GM19438 (cell line): ENCODE measurements at regions not wholly inside any gene's neighbourhood (a gene's known extent, or its start where the extent isn't known, plus 50 kb on each side); places are given as distances from the start of the nearest gene placed in this dataset.
"Not testable (repeated sequence)": the region's sequence is repeated elsewhere in the genome, so short reads cannot be mapped to it uniquely, and the experiment has no call there.

Source experiments
- ATAC-seq: cut with Tn5 transposase; IDR thresholded peaks from one replicate; pipeline ENCODE4 v1.9.1; 2021; ENCODE audit warnings: low read depth; ENCODE audit not compliant: unreplicated experiment

DNA sequence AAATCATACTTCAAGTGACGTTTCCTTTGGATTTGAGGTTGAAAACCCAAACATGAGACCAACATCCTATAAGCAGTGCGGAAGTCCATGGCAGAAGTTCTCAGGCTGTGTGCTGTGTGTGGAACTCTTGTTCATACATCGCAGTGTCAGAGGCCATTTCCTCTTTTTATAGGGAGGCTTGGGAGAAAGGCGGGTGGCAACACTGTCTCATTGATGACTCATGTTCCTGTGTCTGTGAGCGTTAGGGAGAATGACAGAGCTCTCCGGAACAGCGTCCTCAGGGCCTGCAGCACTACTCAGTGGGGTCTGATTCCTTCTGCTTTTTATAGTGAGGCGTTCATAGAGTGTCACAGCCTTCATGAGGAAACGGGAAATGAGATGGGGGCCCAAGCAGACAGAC, 98.8 kb upstream of the BASP1 start:
- ATAC-seq = peak; percentile 79

DNA sequence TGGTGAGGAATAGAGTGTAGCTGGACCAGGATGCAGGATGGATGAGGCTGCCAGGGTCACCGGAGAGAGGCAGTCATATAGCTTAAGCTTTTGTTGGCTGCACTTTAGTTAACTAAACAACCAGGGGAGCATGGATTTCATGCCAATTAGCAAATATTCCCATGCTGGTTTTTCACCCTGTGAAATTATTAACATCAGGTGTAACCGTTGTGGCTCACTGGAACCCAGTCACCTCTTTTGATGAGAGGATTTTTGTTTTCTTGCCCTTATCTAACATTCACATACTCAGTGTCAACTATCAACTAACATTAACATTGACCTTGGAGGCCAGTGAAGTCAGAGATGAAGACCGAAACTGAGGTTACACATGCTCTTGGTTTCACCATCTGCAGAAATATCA, 97.2 kb upstream of the BASP1 start:
- no peak for ATAC-seq

DNA sequence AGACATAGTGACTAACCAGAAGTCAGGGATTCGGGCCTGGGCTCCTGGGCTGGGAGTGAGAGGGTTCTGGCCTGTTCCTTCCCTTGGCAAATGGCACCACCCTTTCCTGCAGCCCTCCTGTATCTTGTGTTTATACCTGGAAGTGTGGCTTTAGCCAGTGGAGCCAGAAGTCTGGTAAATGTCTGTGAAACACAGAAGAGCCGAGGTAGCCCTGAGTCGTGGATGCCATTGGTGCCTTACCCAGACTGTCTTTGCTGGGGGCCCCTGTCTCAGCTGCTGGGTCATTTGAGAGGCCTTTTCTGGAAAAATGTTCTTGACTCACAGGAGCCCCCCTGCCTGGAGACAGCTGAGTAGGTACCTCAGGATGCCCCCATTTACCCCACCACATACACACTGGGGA, 95.7 kb upstream of the BASP1 start:
- no peak for ATAC-seq

DNA sequence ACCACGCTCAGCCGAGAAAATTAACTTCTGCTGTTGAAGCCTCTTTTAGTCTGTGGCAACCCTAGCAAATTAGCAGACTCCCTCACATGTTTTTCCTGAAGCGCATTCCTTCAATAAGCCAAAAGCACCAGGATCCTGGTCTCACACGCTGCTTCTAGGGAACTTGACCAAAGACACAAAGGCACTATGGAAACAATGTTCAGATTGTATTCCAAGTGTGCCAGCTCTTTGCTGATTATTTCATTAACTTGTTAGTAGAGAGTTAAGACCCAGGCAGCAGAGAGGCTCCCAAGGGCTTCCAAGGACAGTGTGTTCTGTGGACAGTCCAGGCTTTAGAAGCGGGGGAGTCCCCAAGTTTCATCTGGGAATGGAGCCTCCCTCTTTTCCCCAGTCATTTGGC, 94.4 kb upstream of the BASP1 start:
- ATAC-seq = no peak

DNA sequence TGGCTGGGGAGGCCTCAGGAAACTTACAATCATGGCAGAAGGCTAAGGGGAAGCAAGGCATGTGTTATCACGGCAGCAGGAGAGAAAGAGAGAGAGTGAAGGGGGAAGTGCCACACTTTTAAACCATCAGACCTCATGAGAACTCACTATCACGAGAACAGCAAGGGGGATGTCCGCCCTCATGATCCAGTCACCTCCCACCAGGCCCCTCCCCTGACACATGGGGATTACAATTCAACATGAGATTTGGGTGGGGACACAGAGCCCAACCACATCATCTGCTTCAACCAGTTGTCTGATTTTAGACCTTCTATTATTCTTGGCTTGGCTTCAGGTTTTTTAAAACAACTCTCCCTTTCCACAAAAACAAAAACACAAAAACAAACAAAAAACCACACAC, 93.7 kb upstream of the BASP1 start:
- ATAC-seq = not testable (repeated sequence)

DNA sequence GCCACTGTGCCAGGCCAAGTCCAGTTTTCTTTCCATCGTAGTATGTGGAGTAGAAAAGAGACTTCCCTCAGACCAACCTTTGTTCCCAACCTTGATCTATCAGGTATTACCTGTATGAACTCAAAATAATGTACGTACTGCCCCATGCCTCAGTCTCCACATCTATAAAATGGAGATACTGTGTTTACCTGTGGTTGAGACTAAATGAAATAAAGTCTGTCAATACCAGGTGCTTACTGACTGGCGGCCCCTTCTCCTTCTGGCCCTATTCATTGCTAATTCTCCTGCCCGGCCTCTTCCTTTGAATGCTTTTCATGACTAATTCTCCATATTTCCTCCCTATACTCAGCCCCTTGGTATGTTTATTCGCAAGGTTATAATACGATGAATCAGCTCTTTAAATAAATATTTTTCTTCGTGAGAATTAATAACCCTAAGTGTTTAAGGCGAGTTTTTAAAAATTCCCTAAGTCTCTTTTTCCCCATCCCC, 89.6 kb upstream of the BASP1 start:
- no peak for ATAC-seq

DNA sequence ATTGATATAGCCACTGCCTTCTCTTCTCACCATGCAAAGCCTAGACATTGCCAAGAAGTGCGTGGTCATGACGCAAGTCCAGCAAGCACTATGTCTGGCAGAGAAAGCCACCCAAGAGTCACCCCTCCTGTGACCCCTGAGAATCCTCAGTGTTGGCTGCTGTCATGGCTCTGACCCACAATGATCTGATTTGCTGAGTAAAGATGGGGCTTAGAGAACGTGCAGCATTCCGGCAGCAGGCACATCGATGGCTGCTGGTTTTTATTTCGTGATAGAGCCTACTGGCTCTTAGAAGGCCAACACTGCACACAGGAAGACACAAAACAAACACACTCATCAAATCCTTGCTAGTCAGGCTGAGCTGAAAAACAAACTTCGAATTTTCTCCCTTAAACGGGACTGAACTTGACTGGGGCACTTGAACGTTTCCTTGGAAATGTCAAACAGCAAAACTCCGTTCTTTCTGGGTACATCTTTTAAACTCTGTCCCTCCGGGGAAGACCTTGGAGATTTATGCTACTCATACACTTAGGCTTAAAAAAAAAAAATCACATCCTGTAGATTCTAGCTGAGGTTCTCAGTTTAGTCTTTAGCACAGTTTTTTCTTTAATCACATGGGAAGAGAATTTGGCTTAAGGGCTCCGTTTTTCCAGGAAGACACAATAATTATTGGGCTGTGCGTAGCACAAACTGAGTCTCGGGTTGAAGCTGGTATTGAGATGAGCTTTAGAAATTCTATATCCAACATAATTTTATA, 88.2 kb upstream of the BASP1 start:
- no peak for ATAC-seq

DNA sequence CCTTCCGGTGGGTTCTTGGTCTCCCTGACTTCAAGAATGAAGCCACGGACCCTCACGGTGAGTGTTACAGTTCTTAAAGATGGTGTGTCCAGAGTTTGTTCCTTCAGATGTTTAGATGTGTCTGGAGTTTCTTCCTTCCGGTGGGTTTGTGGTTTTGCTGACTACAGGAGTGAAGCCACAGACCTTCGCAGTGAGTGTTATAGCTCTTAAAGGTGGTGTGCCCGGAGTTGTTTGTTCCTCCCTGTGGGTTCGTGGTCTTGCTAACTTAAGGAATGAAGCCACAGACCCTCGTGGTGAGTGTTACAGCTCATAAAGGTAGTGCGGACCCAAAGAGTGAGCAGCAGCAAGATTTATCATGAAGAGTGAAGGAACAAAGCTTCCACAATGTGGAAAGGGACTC, 87.1 kb upstream of the BASP1 start:
- ATAC-seq = not testable (repeated sequence)

DNA sequence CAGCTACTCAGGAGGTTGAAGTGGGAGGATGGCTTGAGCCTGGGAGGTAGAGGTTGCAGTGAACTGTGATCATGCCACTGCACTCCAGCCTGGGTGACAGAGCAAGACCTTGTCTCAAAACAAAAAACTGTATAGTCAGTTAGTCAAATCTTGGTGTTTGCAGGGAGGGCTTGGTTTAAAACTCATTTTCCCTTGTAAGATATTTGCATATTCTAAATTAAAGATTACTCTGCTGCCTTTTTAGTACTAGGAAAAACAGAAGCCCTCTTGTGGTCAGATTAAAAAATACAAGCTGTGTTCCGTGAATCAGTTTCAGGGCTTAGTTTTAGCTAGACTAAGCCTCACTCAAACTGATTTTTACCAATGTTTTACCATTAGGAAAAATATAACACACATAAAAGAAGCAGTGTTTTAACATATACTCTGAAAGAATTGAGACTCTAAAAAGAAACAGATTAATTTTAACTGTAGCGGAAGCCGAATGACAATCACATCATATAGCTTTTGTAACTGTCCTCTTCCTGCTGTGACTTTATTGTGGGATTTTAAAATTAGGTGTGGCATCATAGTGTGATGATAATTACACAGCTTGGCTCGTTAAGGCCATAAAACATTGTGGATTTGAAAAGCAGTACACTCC, 84.9 kb upstream of the BASP1 start:
- peak; percentile 55 for ATAC-seq

DNA sequence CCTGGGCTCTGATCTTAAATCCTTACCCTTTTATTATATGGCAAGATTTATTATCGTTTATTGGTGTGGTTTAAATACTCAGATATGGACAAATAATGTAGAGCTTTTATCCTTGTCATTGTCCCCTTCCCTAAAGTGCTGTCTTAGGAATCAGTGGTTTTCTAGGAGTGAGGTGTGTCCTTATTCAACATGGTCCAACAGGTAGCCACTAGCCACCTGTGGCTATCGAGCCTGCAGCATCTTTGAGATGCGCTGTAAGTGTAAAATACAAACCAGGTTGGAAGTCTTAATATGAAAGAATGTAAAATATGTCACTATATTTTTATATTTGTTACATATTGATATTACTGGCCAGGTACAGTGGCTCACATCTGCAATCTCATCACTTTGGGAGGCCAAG, 82.4 kb upstream of the BASP1 start:
- ATAC-seq = no peak

DNA sequence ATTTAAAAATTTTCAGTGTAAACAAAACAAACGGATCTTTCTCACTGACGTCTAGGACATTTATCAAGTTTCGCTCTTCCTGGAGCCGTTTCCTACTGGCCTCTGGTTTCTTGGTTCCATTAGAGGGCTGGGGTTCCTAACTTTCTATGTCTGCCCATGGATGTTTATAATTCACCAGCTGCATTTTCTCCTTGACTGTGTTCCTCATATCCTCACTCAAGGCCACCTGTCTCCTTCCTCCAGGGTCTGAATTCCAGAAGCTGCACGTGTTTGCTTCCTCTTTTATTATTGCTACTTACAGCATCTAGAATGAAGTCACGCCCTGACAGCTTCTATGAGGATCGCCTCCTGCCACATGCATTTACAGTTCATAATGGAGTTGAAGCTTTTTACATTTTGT, 74.1 kb upstream of the BASP1 start:
- no peak for ATAC-seq

DNA sequence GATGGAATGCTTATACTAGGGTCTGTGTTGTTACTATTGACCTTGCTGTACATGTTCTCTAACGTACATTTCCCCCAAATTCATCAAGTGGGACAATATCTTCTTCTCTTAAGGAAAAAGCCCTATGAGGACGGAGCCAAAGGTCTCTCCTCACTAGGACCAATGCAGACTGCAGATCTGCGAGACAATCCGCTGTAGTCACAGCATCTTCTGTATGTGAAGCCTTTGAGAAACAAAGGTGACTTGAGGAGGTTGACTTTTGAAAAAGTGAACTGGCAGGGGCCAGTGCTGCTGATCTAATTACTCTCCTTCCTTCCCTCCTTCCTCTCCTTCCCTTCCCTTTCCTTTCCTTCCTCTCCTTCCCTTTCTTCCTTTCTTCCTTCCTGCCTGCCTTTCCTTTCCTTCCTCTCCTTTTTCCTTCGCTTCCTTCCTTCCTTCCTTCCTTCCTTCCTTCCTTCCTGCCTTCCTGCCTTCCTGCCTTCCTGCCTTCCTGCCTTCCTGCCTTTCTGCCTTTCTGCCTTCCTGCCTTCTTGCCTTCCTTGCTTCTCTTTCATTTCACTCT, 71.1 kb upstream of the BASP1 start:
- ATAC-seq = no peak

DNA sequence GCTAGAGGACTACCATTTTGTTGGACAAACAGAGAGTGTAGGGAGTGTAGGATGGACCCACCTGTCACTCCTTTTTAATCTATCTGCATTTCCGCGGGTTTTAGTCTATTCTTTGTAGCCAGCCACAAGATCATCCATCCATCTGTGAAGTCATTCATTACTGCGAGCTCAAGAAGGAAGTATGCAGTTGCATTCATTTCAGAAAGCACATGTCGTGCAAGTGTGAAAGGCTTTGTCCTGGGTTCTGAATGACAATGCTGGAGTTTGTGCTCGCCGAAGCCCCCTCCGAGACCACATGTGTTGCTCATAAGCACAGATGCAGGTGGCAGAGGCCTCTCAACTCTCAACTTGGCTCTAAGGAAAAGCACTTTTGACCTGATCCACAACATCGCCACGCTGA, 70.3 kb upstream of the BASP1 start:
- no peak for ATAC-seq

DNA sequence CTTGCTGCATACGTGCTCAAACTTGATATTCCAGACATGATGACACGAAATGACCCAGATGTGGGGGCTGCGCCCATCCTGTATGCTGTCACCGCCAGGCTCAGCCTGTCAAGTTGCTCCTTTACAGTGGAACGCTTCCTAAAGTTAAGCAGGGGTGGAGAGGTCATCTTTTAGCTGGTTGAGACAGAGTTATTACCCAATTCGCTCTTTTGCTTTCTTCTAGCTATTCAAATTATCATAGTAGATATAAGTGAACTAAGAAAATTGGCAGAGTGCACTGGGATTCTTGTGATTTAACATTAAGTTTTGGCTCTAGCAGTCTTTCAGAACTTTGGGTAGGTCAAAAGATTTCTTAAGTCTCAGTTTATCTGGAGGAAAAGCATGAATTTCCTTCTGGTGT, 69.8 kb upstream of the BASP1 start:
- ATAC-seq = no peak

DNA sequence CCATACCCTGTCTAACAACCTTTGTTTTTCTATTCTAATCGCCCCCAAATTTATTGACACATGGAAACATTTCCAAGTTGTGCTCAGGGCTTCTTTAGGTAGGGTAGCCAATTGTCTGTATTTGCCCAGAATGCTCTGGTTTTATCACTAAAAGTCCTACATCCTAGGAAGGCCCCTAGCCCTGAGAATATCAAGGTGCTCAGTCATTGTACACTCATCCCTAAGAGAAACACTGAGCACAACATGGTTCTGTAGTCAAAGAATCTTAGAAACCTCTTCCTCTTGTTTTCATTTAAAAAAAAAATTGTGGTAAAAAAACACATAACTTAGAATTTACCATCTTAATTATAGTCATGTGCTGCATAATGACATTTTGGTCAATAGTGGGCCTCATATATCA, 69.0 kb upstream of the BASP1 start:
- ATAC-seq = no peak

DNA sequence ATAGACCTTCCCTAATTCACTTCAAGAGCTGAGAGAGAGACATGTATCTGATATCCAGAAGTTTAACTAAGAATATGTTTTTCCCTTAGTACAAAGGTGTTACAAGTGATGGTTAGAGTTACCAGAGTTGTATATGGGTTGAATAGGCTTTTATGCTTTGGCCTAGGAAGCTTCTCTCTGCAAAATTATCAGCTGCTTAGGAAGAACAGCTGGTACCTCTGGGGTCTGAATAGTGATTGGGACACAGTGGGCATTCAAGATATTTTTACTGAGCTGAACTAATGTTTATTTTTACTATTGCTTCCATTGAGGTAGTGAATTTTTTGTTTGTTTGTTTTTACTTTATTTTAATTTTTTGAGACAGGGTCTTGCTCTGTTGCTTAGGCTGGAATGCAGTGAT, 67.6 kb upstream of the BASP1 start:
- no peak for ATAC-seq

DNA sequence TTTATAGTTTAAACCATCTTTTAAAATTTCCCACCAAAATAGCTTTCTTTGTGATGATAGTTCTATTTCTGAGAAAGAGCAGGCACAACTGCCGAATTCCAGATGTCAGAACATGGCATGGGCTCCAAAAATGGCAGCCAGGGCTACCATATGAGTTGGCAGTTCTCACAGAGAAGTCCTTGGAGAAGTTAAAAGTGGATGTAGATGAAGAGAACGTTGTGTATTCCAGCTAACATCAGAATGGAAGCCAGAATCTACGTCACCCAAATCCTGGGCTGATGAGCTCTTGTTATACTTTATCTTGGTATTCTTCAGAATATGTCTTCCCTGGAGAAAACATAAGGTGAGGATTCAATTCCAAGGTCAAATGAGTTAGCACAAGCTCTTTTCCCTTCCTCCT, 66.9 kb upstream of the BASP1 start:
- no peak for ATAC-seq

DNA sequence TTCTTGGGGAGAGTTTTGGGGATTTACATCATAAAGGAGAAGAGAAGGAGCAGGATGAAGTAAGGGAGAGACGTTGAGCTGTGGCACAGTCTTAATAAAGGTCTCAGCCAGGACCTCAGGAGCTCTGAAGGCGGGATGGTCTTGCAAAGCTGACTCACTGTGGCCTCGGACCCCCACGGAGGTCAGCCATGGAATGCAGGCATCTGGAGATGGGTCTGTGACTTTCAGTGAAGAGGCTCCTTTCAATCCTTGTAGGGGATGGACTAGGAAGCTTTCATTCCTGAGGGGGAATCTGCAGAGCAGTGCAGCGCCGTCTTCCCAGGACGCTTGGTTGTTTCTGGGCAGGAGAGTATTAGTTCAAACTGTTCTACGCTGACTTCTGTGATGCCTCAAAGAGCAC, 65.7 kb upstream of the BASP1 start:
- no peak for ATAC-seq

DNA sequence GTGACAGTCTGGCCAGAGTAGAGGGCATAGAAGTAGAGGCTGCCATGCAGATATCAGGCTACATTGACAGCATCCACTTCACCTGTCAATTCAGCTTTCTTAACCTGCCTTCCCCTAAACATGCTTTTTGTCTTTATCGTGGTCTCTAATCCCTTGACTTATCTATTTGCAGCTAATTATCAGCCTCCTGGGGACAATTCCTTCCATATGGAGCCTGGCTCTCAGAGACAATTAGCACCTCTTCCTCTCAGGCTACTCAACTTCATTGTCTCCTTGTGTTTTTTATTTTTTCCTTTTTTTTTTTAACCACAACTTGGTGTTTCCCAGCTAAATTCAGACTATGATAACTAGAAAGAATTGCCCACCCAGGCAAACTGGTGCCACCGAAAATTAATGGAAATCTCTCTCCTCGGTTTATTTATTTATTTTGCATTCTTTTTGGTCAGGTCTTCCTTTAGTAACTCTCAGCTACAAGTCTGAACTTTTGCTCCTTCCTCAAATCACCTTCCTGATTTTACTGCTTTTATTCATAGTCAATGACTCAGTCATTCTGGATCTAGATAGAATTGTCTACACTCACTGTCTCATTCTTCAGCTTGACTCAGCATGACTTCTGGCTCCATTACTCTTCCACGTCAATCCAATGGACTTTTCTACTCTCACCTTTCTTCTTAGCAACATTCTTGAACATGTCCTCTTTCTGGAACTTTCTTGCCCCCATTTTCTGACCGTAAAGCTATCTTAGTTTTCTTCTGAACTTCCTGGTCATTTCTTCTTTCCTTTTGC, 63.0 kb upstream of the BASP1 start:
- no peak for ATAC-seq

DNA sequence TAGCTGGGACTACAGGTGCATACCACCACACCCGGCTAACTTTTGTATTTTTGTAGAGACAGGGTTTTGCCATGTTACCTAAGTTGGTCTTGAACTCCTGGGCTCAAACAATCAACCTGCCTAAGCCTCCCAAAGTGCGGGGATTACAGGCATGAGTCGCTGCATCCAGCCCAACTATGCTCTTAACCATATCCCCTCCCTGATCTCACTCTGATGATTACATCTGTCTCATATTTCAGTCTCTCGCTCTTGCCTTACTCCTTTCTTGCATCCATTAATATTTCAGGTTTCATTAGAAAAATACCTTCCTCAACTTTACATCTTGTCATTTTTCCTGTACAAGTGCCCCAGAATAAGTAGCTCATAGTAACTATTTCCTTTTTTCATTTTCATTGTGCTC, 61.0 kb upstream of the BASP1 start:
- no peak for ATAC-seq

DNA sequence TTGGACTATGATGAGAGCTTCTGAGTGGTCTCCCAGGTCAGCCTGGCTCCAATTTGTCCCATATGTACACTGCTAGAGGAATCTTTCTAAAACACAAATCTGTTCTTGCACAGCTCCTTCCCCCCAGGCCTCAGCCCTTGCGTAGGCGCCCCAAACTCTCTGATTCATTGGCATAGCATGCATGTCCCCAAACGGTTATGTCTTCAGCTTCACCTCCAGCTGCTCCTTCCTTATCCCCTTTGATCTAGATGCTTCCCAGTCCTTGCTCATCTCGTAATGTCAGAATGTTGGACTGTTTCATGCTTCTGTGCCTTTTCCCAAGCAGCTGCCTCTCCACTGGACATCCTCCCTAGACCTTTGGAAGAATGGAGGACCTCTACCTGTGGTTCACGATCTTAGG, 60.1 kb upstream of the BASP1 start:
- no peak for ATAC-seq
